OCI-LY7 (cell line): ENCODE measurements at regions not wholly inside any gene's neighbourhood (a gene's known extent, or its start where the extent isn't known, plus 50 kb on each side); places are given as distances from the start of the nearest gene placed in this dataset.

Source experiments
- EZH2phosphoT487 ChIP-seq: fragments of 200-600 bp; sonication (generic); IDR thresholded peaks from 2 replicates; pipeline ENCODE4 v1.6.1; 2018; ENCODE audit warnings: low read depth, borderline replicate concordance, mild to moderate bottlenecking, mixed run types, antibody characterized with exemption, low read length, moderate library complexity, mixed read lengths
- TF ChIP-seq, protein P1 (sequence below): fragments of 200-600 bp; sonication (generic); conservative IDR thresholded peaks from 2 replicates; pipeline ENCODE4 v1.5.1; 2014; ENCODE audit warnings: mild to moderate bottlenecking, antibody characterized with exemption, low read length, moderate library complexity, mixed read lengths

DNA sequence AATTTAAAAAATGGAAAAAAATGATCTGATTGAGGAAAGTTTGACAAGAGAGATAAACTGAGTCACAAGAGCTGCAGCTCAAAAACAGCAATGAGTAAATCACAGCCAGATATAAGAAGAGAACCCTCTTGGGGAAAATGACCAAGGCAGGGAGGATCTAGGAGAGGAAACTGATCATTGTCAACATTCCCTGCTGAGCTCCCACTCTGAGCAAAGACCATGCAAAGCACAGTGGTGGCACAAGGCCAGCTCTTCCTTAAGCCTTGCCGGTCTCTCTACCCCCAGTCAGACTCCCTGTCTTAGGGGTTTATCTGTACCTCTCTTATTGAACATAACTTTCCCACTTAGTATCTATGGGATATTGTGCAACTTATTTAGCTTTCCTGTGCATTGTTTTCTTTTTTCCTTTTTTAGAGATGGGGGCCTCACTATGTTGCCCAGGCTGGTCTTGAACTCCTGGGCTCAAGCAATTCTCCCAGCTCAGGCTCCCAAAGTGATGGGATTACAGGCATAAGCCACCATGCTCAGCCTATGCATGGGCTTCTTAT, 54.0 kb upstream of the PPP1CB start:
- TF ChIP-seq, protein P1, sequence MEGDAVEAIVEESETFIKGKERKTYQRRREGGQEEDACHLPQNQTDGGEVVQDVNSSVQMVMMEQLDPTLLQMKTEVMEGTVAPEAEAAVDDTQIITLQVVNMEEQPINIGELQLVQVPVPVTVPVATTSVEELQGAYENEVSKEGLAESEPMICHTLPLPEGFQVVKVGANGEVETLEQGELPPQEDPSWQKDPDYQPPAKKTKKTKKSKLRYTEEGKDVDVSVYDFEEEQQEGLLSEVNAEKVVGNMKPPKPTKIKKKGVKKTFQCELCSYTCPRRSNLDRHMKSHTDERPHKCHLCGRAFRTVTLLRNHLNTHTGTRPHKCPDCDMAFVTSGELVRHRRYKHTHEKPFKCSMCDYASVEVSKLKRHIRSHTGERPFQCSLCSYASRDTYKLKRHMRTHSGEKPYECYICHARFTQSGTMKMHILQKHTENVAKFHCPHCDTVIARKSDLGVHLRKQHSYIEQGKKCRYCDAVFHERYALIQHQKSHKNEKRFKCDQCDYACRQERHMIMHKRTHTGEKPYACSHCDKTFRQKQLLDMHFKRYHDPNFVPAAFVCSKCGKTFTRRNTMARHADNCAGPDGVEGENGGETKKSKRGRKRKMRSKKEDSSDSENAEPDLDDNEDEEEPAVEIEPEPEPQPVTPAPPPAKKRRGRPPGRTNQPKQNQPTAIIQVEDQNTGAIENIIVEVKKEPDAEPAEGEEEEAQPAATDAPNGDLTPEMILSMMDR = no peak
- TF ChIP-seq EZH2phosphoT487 = no peak
